ENCODE measurements at regions not wholly inside any gene's neighbourhood (a gene's known extent, or its start where the extent isn't known, plus 50 kb on each side); places are given as distances from the start of the nearest gene placed in this dataset.

DNA sequence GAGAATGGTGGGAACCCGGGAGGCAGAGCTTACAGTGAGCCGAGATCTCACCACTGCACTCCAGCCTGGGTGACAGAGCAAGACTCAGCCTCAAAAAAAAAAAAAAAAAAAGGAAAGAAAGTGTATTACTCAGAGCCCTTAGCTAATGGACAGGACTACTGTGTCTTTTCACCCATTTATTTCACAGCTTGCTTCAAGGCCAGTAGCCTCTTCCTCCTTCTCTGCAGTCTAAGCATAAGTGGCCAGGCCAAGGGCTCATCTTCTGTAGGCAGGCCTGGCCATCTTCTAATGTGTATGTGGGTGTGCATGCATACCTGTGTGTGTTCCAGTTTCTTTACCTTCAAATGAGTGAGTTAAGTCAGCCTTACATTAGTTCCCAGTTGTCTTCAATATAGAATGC is 94.8 kb upstream of the GDF10 start:
- no peak for DNase-seq

DNA sequence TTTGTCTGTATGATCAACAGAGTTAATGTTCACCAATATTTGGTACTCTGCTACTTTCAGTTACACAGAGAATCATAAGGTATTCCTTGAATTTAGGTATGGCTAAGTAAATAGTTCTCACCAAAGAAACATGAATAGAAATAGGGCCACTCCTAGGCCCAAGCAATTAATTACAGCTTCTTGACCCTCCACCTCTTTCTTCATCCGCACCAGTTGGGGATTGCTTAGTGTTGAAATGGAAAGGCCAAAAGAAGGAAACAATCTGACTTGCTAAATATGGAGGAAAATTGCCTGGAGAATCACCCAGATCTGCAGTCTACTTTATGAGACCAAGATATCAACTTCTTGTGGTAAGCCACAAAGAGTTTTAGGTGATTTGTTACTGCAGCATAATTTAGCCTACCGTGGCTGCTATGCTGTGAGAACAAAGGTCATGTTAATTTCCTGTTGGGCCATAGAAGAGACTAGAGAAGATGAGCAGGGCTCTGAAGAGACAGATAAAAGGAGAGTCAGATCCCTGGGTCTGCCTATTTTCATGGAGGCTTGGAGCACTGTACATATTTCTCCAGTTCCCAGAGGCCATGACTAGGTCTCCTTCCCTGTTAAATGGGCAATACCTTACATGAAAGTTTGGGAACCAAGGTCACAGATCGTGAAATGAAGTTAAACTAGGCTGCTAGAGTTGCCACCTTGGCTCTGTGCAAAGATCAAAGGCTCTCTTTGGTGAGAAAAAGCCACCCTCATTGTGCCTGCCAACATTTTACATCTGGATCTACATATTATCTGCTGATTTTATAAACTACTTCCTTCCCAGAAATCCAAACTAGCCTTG is 93.3 kb upstream of the GDF10 start:
- H3K36me3 Mint-ChIP-seq: no peaks in the 10 kb centered on the region
- no peaks in the 10 kb centered on the region for H3K9me3 ChIP-seq (replicated peaks in 1 of 2; ENCODE audit: control insufficient read depth in 1 of 2, insufficient read depth in 1 of 2, low read length in 2 of 2)
- H3K4me2 ChIP-seq (replicated peaks; ENCODE audit: extremely low read depth, low read length, poor library complexity, severe bottlenecking): no peak overlapping the region
- H4K20me1 ChIP-seq (ENCODE audit: insufficient read depth, low read length): no peaks in the 10 kb centered on the region
- peaks cover 0 to 8% (median 2%) of the 10 kb centered on the region in 7 donors for H3K9me3 Mint-ChIP-seq
- peaks cover 0 to 4% of the 10 kb centered on the region in 2 donors for H3K4me1 ChIP-seq (ENCODE audit: control insufficient read depth in 1 of 2, insufficient read depth in 2 of 2, low read length in 2 of 2)
- H3K27me3 ChIP-seq (ENCODE audit: control insufficient read depth in 2 of 2, insufficient read depth in 2 of 2, low read length in 2 of 2): no peaks in the 10 kb centered on the region
- peaks cover 0 to 3% (median 0%) of the 10 kb centered on the region in 3 donors for H3K27me3 Mint-ChIP-seq (ENCODE audit: low read depth in 3 of 3)
- no peak overlapping the region for H3K4me3 Mint-ChIP-seq
- H3K79me2 ChIP-seq (ENCODE audit: insufficient read depth, low read length): no peaks in the 10 kb centered on the region
- H3K36me3 ChIP-seq (replicated peaks in 1 of 2; ENCODE audit: control insufficient read depth in 1 of 2, insufficient read depth in 2 of 2, low read length in 2 of 2): no peaks in the 10 kb centered on the region
- TF ChIP-seq, protein P1, sequence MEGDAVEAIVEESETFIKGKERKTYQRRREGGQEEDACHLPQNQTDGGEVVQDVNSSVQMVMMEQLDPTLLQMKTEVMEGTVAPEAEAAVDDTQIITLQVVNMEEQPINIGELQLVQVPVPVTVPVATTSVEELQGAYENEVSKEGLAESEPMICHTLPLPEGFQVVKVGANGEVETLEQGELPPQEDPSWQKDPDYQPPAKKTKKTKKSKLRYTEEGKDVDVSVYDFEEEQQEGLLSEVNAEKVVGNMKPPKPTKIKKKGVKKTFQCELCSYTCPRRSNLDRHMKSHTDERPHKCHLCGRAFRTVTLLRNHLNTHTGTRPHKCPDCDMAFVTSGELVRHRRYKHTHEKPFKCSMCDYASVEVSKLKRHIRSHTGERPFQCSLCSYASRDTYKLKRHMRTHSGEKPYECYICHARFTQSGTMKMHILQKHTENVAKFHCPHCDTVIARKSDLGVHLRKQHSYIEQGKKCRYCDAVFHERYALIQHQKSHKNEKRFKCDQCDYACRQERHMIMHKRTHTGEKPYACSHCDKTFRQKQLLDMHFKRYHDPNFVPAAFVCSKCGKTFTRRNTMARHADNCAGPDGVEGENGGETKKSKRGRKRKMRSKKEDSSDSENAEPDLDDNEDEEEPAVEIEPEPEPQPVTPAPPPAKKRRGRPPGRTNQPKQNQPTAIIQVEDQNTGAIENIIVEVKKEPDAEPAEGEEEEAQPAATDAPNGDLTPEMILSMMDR (IDR thresholded peaks at IDR 0.05): no peak
- 50% methylated on average over 2 of the region's 3 CpGs for WGBS (ENCODE audit: insufficient coverage)
- peaks cover 8% of the 10 kb centered on the region for H3K4me1 Mint-ChIP-seq
- no peak overlapping the region for H2AFZ ChIP-seq (ENCODE audit: insufficient read depth, low read depth, low read length, poor library complexity, severe bottlenecking)
- H3K4me3 ChIP-seq (replicated peaks in 1 of 3; ENCODE audit: low read depth in 2 of 3, low read length in 3 of 3): no peak overlapping the region
- H3K9ac ChIP-seq (ENCODE audit: insufficient read depth, low read length, poor library complexity, severe bottlenecking): no peak overlapping the region
- H3K27ac Mint-ChIP-seq: no peak overlapping the region
- no peak for DNase-seq
- intact Hi-C loops (cut with micrococcal nuclease): no loop called here
- no peak overlapping the region for H3K27ac ChIP-seq (ENCODE audit: low read depth in 1 of 2, low read length in 2 of 2)

More for the DNA sequence above, 94.8 kb upstream of the GDF10 start:
- Histone ChIP-seq H2AFZ (ENCODE audit: insufficient read depth, low read depth, low read length, poor library complexity, severe bottlenecking) (no peak overlapping the region), H3K36me3 (replicated peaks in 1 of 2; ENCODE audit: control insufficient read depth in 1 of 2, insufficient read depth in 2 of 2, low read length in 2 of 2) (no peaks in the 10 kb centered on the region), H3K79me2 (ENCODE audit: insufficient read depth, low read length) (no peaks in the 10 kb centered on the region), H3K9me3 (replicated peaks in 1 of 2; ENCODE audit: control insufficient read depth in 1 of 2, insufficient read depth in 1 of 2, low read length in 2 of 2) (no peaks in the 10 kb centered on the region), H4K20me1 (ENCODE audit: insufficient read depth, low read length) (no peaks in the 10 kb centered on the region), H3K27me3 (ENCODE audit: control insufficient read depth in 2 of 2, insufficient read depth in 2 of 2, low read length in 2 of 2) (no peaks in the 10 kb centered on the region), H3K27ac (ENCODE audit: low read depth in 1 of 2, low read length in 2 of 2) (no peak overlapping the region), H3K9ac (ENCODE audit: insufficient read depth, low read length, poor library complexity, severe bottlenecking) (no peak overlapping the region), H3K4me1 (ENCODE audit: control insufficient read depth in 1 of 2, insufficient read depth in 2 of 2, low read length in 2 of 2) (peaks cover 0 to 4% of the 10 kb centered on the region in 2 donors), H3K4me2 (replicated peaks; ENCODE audit: extremely low read depth, low read length, poor library complexity, severe bottlenecking) (no peak overlapping the region), H3K4me3 (replicated peaks in 1 of 3; ENCODE audit: low read depth in 2 of 3, low read length in 3 of 3) (no peak overlapping the region)
- Mint-ChIP-seq H3K36me3 (no peaks in the 10 kb centered on the region), H3K27ac (no peak overlapping the region), H3K4me3 (no peak overlapping the region), H3K9me3 (peaks cover 0 to 8% (median 2%) of the 10 kb centered on the region in 7 donors), H3K27me3 (ENCODE audit: low read depth in 3 of 3) (peaks cover 0 to 3% (median 0%) of the 10 kb centered on the region in 3 donors), H3K4me1 (peaks cover 8% of the 10 kb centered on the region)
- intact Hi-C loops (cut with micrococcal nuclease): no loop called here
- 100% methylated on average over 1 of the region's 2 CpGs for WGBS (ENCODE audit: insufficient coverage)
- TF ChIP-seq, protein P1 (IDR thresholded peaks at IDR 0.05): no peak
